Stimulated activated naive CD8-positive, alpha-beta T cell treated with anti-CD3 and anti-CD28 coated beads, Interleukin-15, Interleukin-2, amounts not matched to agents 100 U/mL and 50 U/mL, for 24 hours (primary cell): ENCODE measurements at regions not wholly inside any gene's neighbourhood (a gene's known extent, or its start where the extent isn't known, plus 50 kb on each side); places are given as distances from the start of the nearest gene placed in this dataset.
"Not testable (repeated sequence)": the region's sequence is repeated elsewhere in the genome, so short reads cannot be mapped to it uniquely, and the experiment has no call there.

ENCODE experiments used
- ATAC-seq: fragments of 150-1000 bp; cut with Tn5 transposase; one replicate; pipeline ENCODE4 v1.10.0; 2021
- DNase-seq: peaks from one replicate; pipeline ENCODE4 v3.0.0; 2021

- DNase-seq (no peak), ATAC-seq (no peak)
Measured at GRCh38 chr10:124213471-124213870, 120.1 kb upstream of the CHST15 start.

GRCh38 chr10:124212702-124213101 lies 119.3 kb upstream of the CHST15 start:
- DNase-seq (no peak), ATAC-seq (no peak)

- ATAC-seq (no peak), DNase-seq (no peak)
Measured at GRCh38 chr10:124211921-124212320, 118.5 kb upstream of the CHST15 start.

GRCh38 chr10:124210263-124210662 lies 116.9 kb upstream of the CHST15 start:
- no peak for ATAC-seq
- DNase-seq = no peak

- ATAC-seq = no peak
- DNase-seq = no peak
Measured at GRCh38 chr10:124207391-124207790, 114.0 kb upstream of the CHST15 start.

GRCh38 chr10:124206616-124207015 lies 113.2 kb upstream of the CHST15 start:
- ATAC-seq = no peak
- DNase-seq = no peak

GRCh38 chr10:124205432-124205831 lies 112.0 kb upstream of the CHST15 start:
- DNase-seq = no peak
- no peak for ATAC-seq

- no peak for ATAC-seq
Measured at GRCh38 chr10:124204726-124205125, 111.3 kb upstream of the CHST15 start.

GRCh38 chr10:124200011-124200410 lies 106.6 kb upstream of the CHST15 start:
- DNase-seq (no peak), ATAC-seq (no peak)

More at GRCh38 chr10:124204726-124205125, 111.3 kb upstream of the CHST15 start:
- DNase-seq = no peak

- DNase-seq (no peak), ATAC-seq (no peak)
Measured at GRCh38 chr10:124198871-124199270, 105.5 kb upstream of the CHST15 start.

GRCh38 chr10:124198125-124198501 lies 104.7 kb upstream of the CHST15 start:
- ATAC-seq (no peak), DNase-seq (no peak)

GRCh38 chr10:124197371-124198124 lies 104.2 kb upstream of the CHST15 start:
- ATAC-seq (no peak), DNase-seq (no peak)

GRCh38 chr10:124196659-124197058 lies 103.3 kb upstream of the CHST15 start:
- DNase-seq (no peak), ATAC-seq (no peak)

- no peak for DNase-seq
- ATAC-seq = no peak
Measured at GRCh38 chr10:124194199-124194824, 100.9 kb upstream of the CHST15 start.

GRCh38 chr10:124193309-124193696 lies 99.9 kb upstream of the CHST15 start:
- ATAC-seq (no peak), DNase-seq (no peak)

- peak; percentile 7 for DNase-seq
- ATAC-seq = not testable (repeated sequence)
Measured at GRCh38 chr10:124192664-124193308, 99.4 kb upstream of the CHST15 start.

- not testable (repeated sequence) for ATAC-seq
Measured at GRCh38 chr10:124190476-124190875, 97.1 kb upstream of the CHST15 start.

GRCh38 chr10:124186956-124187355 lies 93.6 kb upstream of the CHST15 start:
- DNase-seq (no peak), ATAC-seq (no peak)

More at GRCh38 chr10:124190476-124190875, 97.1 kb upstream of the CHST15 start:
- DNase-seq = not testable (repeated sequence)

- no peak for ATAC-seq
- no peak for DNase-seq
Measured at GRCh38 chr10:124185084-124185483, 91.7 kb upstream of the CHST15 start.

- no peak for DNase-seq
- ATAC-seq = no peak
Measured at GRCh38 chr10:124184208-124184830, 90.9 kb upstream of the CHST15 start.

- ATAC-seq = no peak
Measured at GRCh38 chr10:124183617-124184016, 90.2 kb upstream of the CHST15 start.

GRCh38 chr10:124182088-124182541 lies 88.7 kb upstream of the CHST15 start:
- DNase-seq (no peak), ATAC-seq (no peak)

More at GRCh38 chr10:124183617-124184016, 90.2 kb upstream of the CHST15 start:
- DNase-seq = no peak

GRCh38 chr10:124181656-124182055 lies 88.3 kb upstream of the CHST15 start:
- no peak for ATAC-seq
- DNase-seq = no peak
